ENCODE measurements at regions not wholly inside any gene's neighbourhood (a gene's known extent, or its start where the extent isn't known, plus 50 kb on each side); places are given as distances from the start of the nearest gene placed in this dataset.
A peak's percentile ranks its signal among the peaks of the same experiment; 100 is the strongest.

DNA sequence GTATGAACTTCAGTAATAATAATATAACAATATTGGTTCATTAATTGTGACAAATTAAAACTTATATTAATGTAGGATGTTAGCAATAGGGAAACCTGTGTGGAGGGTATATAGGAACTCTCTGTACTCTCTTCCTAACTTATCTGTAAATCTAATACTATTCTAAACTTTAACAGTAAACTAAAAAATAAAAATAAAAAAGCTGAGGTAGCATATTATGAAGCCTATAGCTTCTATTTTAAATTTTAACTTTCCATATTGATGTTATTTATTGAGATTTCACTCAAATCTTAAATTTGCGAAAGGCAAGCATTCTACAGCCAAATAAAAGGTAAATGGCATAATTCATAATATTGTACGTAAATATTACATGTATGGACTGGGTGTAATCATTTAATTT is 326.4 kb downstream of the MEI4 start:
- intact Hi-C loops (cut with micrococcal nuclease): no loop called here
- H3K4me3 Mint-ChIP-seq (ENCODE audit: unreplicated experiment): no peak overlapping the region
- ChIA-PET POLR2A (no interaction called here), CTCF (no interaction called here)
- no peak overlapping the region for H3K27ac Mint-ChIP-seq (ENCODE audit: low read depth, unreplicated experiment)
- no TSS peak for BruUV-seq (replicated peaks)
- no peaks in the 10 kb centered on the region for H3K36me3 Mint-ChIP-seq (ENCODE audit: insufficient read depth, unreplicated experiment)
- TF ChIP-seq, protein P1, sequence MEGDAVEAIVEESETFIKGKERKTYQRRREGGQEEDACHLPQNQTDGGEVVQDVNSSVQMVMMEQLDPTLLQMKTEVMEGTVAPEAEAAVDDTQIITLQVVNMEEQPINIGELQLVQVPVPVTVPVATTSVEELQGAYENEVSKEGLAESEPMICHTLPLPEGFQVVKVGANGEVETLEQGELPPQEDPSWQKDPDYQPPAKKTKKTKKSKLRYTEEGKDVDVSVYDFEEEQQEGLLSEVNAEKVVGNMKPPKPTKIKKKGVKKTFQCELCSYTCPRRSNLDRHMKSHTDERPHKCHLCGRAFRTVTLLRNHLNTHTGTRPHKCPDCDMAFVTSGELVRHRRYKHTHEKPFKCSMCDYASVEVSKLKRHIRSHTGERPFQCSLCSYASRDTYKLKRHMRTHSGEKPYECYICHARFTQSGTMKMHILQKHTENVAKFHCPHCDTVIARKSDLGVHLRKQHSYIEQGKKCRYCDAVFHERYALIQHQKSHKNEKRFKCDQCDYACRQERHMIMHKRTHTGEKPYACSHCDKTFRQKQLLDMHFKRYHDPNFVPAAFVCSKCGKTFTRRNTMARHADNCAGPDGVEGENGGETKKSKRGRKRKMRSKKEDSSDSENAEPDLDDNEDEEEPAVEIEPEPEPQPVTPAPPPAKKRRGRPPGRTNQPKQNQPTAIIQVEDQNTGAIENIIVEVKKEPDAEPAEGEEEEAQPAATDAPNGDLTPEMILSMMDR (IDR thresholded peaks at IDR 0.05; ENCODE audit: unreplicated experiment): no peak
- DNase-seq (ENCODE audit: unreplicated experiment): no peak
- H3K27me3 Mint-ChIP-seq (ENCODE audit: insufficient read depth, unreplicated experiment): no peaks in the 10 kb centered on the region
- peaks cover 8% of the 10 kb centered on the region for H3K9me3 Mint-ChIP-seq (ENCODE audit: unreplicated experiment)
- H3K4me1 Mint-ChIP-seq (ENCODE audit: insufficient read depth, unreplicated experiment): no peaks in the 10 kb centered on the region

DNA sequence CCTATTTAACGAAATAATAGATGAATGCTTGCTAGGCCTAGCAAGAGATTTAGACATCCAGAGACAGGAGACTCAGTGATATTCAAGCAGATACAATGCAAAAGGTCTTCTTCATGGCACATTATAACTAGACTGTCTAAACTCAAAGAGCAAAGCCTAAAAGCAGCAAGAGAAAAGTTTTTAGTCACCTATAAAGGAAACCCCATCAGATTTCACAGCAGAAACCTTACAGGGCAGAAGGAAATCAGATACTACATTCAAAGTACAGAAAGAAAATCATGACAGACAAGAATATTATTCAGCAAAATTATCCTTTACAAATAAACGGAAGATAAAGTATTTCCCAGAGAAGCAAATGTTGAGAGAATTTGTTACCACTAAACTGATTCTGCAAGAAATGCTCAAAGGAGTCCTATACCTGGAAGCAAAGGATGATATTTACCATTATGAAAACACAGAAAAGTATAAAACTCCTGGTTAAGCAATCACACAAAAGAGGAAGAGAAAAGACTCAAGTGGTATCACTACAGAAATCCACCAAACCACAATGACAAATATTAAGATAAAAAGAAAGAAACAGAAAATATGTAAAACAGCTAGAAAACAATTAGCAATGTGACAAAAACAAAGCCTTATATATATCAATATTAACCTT is 333.7 kb downstream of the MEI4 start:
- POLR2A ChIA-PET: no interaction called here
- Mint-ChIP-seq H3K36me3 (ENCODE audit: insufficient read depth, unreplicated experiment) (peaks cover 1% of the 10 kb centered on the region), H3K4me1 (ENCODE audit: insufficient read depth, unreplicated experiment) (no peaks in the 10 kb centered on the region), H3K27ac (ENCODE audit: low read depth, unreplicated experiment) (no peak overlapping the region), H3K27me3 (ENCODE audit: insufficient read depth, unreplicated experiment) (no peaks in the 10 kb centered on the region), H3K9me3 (ENCODE audit: unreplicated experiment) (no peaks in the 10 kb centered on the region), H3K4me3 (ENCODE audit: unreplicated experiment) (no peak overlapping the region)
- CTCF ChIA-PET: no interaction called here
- intact Hi-C loops (cut with micrococcal nuclease): no loop called here
- no peak for DNase-seq (ENCODE audit: unreplicated experiment)
- TF ChIP-seq, protein P1 (IDR thresholded peaks at IDR 0.05; ENCODE audit: unreplicated experiment): no peak
- no TSS peak for BruUV-seq (replicated peaks)

DNA sequence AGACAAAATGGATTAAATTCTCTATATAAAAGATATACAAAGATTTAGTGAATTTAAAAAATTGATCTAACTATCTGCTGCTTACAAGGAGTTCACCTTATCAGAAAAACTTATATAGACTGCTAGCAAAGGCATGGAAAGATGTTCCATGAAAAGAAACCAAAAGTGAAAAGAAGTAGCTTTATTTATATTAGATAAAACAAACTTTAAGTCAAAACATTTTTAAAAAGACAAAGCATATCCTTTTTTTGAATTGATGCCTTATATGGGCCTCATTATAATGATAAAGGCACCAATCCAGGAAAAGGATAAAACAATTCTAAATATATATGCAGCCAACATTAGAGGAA is 334.2 kb downstream of the MEI4 start:
- ChIA-PET CTCF (no interaction called here), POLR2A (no interaction called here)
- H3K36me3 Mint-ChIP-seq (ENCODE audit: insufficient read depth, unreplicated experiment): peaks cover 5% of the 10 kb centered on the region
- no peaks in the 10 kb centered on the region for H3K27me3 Mint-ChIP-seq (ENCODE audit: insufficient read depth, unreplicated experiment)
- intact Hi-C loops (cut with micrococcal nuclease): no loop called here
- H3K27ac Mint-ChIP-seq (ENCODE audit: low read depth, unreplicated experiment): no peak overlapping the region
- H3K4me3 Mint-ChIP-seq (ENCODE audit: unreplicated experiment): no peak overlapping the region
- H3K4me1 Mint-ChIP-seq (ENCODE audit: insufficient read depth, unreplicated experiment): no peaks in the 10 kb centered on the region
- DNase-seq (ENCODE audit: unreplicated experiment): no peak
- TF ChIP-seq, protein P1 (IDR thresholded peaks at IDR 0.05; ENCODE audit: unreplicated experiment): no peak
- no peaks in the 10 kb centered on the region for H3K9me3 Mint-ChIP-seq (ENCODE audit: unreplicated experiment)
- BruUV-seq (replicated peaks): no TSS peak

DNA sequence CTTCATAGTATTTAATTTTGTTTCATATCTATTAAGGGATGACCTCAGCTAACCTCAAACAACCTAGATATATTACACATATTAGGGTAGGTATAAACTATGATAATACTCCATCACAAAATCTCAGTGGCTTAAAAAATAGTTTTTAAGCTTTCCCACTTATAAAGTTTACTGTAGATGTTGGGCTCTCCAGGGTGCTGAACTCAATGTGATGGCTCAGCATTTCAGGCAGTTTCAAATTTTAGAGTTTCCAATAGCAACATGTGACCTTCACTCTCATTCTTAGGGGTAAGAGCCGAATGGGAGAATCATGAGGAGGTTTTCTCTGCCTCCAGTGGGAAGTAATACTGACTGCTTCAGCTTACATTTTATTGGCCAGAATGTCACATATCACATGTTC is 357.3 kb downstream of the MEI4 start:
- ChIA-PET CTCF (no interaction called here), POLR2A (no interaction called here)
- H3K4me3 Mint-ChIP-seq (ENCODE audit: unreplicated experiment): no peak overlapping the region
- H3K4me1 Mint-ChIP-seq (ENCODE audit: insufficient read depth, unreplicated experiment): no peaks in the 10 kb centered on the region
- intact Hi-C loops (cut with micrococcal nuclease): no loop called here
- peak; percentile 9 for DNase-seq (ENCODE audit: unreplicated experiment)
- no peaks in the 10 kb centered on the region for H3K9me3 Mint-ChIP-seq (ENCODE audit: unreplicated experiment)
- H3K36me3 Mint-ChIP-seq (ENCODE audit: insufficient read depth, unreplicated experiment): no peaks in the 10 kb centered on the region
- TF ChIP-seq, protein P1 (IDR thresholded peaks at IDR 0.05; ENCODE audit: unreplicated experiment): no peak
- BruUV-seq (replicated peaks): no TSS peak
- H3K27me3 Mint-ChIP-seq (ENCODE audit: insufficient read depth, unreplicated experiment): no peaks in the 10 kb centered on the region
- H3K27ac Mint-ChIP-seq (ENCODE audit: low read depth, unreplicated experiment): no peak overlapping the region
